ENCODE measurements at regions not wholly inside any gene's neighbourhood (a gene's known extent, or its start where the extent isn't known, plus 50 kb on each side); places are given as distances from the start of the nearest gene placed in this dataset.

DNA sequence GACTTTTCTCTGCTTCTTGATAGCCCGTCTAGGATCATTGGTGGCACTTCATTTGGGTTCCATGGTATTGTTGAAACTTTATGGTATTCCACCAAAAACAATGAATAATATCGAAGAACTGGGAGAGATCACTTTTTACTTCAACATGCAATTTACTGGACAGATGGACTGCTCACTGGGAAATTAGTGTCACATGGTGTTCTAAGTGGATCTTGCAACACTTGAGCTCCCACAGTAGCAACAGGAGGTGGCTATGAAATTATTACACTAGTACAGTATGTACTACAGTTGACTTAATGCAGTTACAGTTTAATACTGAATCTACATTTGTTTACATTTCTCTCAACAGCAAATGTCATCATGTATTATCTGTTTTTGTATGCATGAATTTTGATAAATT is 997.3 kb downstream of the REEP3 start:
- no peak for DNase-seq (ENCODE audit: low read depth)
- TF ChIP-seq, protein P1, sequence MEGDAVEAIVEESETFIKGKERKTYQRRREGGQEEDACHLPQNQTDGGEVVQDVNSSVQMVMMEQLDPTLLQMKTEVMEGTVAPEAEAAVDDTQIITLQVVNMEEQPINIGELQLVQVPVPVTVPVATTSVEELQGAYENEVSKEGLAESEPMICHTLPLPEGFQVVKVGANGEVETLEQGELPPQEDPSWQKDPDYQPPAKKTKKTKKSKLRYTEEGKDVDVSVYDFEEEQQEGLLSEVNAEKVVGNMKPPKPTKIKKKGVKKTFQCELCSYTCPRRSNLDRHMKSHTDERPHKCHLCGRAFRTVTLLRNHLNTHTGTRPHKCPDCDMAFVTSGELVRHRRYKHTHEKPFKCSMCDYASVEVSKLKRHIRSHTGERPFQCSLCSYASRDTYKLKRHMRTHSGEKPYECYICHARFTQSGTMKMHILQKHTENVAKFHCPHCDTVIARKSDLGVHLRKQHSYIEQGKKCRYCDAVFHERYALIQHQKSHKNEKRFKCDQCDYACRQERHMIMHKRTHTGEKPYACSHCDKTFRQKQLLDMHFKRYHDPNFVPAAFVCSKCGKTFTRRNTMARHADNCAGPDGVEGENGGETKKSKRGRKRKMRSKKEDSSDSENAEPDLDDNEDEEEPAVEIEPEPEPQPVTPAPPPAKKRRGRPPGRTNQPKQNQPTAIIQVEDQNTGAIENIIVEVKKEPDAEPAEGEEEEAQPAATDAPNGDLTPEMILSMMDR (IDR thresholded peaks at IDR 0.05; ENCODE audit: control insufficient read depth, insufficient read depth, low read depth, low read length, missing control alignments), result no peak
- H3K4me3 ChIP-seq (ENCODE audit: control insufficient read depth, low read depth, low read length), result no peak overlapping the region

DNA sequence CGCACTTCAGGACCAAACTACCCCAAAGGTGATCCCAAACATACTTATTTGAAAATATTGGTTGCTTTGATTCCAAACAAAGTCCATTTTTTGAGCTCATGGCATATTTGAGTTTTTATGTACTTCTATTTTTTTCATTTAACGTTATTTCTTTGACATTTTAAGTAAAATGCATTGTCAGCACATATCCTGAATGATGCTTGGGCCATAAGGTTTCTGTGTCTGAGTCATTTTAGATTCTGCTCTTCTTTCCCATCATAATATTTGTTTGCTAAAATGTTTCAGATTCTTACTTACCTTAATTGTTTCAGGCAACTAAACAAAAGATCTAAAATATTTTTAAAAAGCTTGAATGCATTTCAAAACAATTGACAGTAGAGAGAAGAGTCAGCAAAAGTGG is 998.2 kb downstream of the REEP3 start:
- H3K4me3 ChIP-seq (ENCODE audit: control insufficient read depth, low read depth, low read length), result no peak overlapping the region
- DNase-seq (ENCODE audit: low read depth), result no peak
- TF ChIP-seq, protein P1 (IDR thresholded peaks at IDR 0.05; ENCODE audit: control insufficient read depth, insufficient read depth, low read depth, low read length, missing control alignments), result no peak

DNA sequence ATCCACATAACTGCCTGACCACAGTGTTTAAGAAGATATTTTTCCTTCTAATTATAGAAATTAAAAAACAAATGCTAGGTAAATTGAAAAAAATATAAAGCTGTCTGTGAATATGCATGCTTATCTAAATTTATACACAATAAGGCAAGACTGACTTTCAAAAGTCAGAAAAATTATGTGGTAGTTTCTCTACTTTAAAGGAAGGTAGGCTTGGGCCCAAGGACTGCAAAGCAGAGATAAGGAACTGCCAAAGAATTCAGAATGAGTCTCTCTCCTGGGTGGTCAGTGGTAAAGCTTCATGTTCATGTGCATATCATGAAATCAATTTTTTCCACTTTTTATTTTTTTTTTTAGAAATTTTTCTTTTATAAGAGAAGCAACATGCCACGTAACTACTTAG is 998.6 kb downstream of the REEP3 start:
- TF ChIP-seq, protein P1 (IDR thresholded peaks at IDR 0.05; ENCODE audit: control insufficient read depth, insufficient read depth, low read depth, low read length, missing control alignments), result no peak
- no peak overlapping the region for H3K4me3 ChIP-seq (ENCODE audit: control insufficient read depth, low read depth, low read length)
- DNase-seq (ENCODE audit: low read depth), result no peak

DNA sequence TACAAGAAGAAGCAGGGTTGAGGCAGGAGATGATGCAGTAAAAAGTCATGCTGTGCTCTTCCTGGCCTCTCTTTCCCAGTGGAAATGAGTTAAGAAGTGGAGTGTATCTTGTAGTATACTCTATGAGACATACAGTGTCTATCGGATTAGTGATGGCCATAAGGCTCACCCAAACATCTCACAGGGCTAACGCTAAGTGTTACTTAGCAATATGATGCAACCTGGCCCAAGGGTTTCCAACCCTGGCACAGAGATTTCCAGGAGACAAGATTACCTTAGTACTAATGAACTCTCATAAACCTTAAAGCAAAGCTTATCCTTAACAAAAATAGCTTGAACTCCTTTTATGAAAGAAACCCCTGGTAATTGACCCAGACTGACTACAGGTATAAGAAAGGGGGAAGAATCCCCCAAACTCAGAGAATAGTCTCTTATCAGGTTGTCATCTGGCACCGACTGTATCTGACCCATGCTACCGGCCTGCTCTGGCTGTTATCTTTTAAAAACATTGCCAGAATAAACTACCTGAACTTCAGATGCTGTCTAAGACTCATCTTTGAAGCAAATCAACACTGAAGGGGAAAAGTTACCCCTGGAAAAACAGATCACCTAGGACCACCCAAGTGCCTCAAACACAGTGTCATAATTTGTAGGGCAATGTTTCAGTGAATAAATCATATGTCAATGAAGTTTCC is 1002.0 kb downstream of the REEP3 start:
- DNase-seq (ENCODE audit: low read depth), result no peak
- H3K4me3 ChIP-seq (ENCODE audit: control insufficient read depth, low read depth, low read length), result no peak overlapping the region
- TF ChIP-seq, protein P1 (IDR thresholded peaks at IDR 0.05; ENCODE audit: control insufficient read depth, insufficient read depth, low read depth, low read length, missing control alignments), result no peak

DNA sequence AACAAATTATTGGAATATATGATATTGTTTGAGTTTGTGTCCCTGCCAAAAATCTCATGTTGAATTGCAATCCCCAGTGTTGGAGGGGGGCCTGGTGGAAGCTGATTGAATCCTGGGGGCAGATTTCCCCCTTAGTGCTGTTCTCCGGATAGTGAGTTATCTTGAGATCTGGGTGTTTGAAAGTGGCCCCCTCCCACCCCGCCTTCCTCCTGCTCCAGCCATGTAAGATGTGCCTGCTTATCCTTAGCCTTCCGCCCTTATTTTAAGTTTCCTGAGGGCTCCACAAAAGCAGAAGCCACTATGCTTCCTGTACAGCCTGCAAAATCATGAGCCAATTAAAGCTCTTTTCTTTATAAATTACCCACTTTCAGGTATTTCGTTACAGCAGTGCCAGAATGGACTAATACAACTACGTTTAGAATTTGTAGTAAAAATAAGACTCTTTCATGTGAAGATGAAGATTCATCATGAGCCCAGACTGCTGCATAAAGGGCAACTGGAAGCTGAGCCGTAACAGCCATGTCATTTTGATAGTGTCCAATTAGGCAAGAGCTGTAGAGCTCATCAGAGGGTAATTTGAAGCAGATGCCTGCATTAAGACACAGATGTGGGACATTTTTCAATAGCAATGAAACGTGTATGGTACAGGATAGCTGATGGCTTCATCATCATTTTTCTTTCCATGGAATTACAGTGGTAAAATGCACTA is 1007.2 kb downstream of the REEP3 start:
- H3K4me3 ChIP-seq (ENCODE audit: control insufficient read depth, low read depth, low read length), result no peak overlapping the region
- DNase-seq (ENCODE audit: low read depth), result no peak
- TF ChIP-seq, protein P1 (IDR thresholded peaks at IDR 0.05; ENCODE audit: control insufficient read depth, insufficient read depth, low read depth, low read length, missing control alignments), result no peak

DNA sequence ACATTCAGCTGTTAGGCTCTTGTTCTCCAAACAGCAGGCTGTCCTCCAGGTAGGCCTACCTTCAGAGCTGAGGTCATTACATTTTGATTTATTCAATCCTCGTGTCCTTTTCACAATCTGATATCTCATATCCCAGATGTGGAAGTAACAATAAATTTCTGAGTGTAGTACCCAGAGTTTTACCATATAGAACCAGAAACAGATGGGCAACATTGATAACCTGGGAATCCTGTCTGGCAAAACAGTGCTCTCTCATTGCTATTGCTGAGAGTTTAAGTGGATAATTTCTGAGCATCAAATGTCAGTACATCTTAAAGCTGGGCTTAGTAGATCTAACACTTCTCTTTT is 1007.8 kb downstream of the REEP3 start:
- H3K4me3 ChIP-seq (ENCODE audit: control insufficient read depth, low read depth, low read length), result no peak overlapping the region
- no peak for DNase-seq (ENCODE audit: low read depth)
- TF ChIP-seq, protein P1 (IDR thresholded peaks at IDR 0.05; ENCODE audit: control insufficient read depth, insufficient read depth, low read depth, low read length, missing control alignments), result no peak

Data from AG09309 (cell line).